HG03066 (cell line): ENCODE measurements at regions not wholly inside any gene's neighbourhood (a gene's known extent, or its start where the extent isn't known, plus 50 kb on each side); places are given as distances from the start of the nearest gene placed in this dataset.

Experiments
- ATAC-seq: cut with Tn5 transposase; IDR thresholded peaks from one replicate; pipeline ENCODE4 v1.9.1; 2021; ENCODE audit warnings: low read depth; ENCODE audit not compliant: unreplicated experiment

- ATAC-seq: no peak
These were observed 119.0 kb upstream of the WDR17 start for GRCh38 chr4:175946472-175947116.

- no peak for ATAC-seq
These were observed 118.4 kb upstream of the WDR17 start for GRCh38 chr4:175947117-175947722.

- no peak for ATAC-seq
These were observed 113.8 kb upstream of the WDR17 start for GRCh38 chr4:175951794-175952193.

- no peak for ATAC-seq
These were observed 112.5 kb upstream of the WDR17 start for GRCh38 chr4:175953116-175953515.

GRCh38 chr4:175953960-175954521 is 111.6 kb upstream of the WDR17 start:
- no peak for ATAC-seq

DNA sequence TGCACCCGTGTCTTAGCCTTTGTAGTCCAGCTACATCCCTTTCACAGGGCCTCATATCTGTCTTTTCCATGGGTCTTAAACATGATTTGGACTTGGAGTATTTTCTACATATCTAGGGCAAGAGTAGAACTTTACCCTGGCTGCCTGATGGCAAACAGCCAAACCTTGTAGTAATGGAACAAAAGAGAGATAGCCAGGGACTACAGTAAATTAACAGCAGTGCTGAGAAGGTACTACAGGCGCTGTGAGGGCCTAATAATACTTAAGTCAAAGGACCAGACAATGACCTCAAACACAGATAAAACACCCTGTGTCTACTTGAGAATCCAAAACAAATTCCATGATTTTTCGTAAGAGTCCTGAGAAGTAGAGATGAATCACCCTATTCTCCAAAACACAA is 111.0 kb upstream of the WDR17 start:
- no peak for ATAC-seq

DNA sequence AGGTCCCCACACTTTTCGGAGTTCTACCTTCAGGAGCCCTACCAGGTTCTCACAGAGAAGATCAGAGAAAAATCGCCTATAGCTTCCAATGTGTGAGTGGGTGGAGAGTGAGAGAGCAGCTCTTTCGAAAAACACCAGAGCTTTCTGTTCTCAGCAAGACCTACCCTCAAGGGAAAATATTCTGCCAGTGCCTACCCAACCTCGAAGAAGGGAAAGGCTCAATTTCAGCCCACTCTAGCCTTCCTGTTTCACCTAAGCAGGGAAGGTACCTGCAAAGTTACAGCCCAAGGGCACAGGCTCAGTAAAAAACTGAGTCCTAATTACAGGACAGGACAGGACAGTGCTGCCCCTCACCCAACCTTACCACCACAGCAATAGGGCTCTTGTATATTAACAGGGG is 104.0 kb upstream of the WDR17 start:
- peak; percentile 70 for ATAC-seq

- ATAC-seq: no peak
These were observed 95.6 kb upstream of the WDR17 start for GRCh38 chr4:175970072-175970471.

- no peak for ATAC-seq
These were observed 94.9 kb upstream of the WDR17 start for GRCh38 chr4:175970724-175971123.

GRCh38 chr4:175971388-175972179 is 94.1 kb upstream of the WDR17 start:
- no peak for ATAC-seq

DNA sequence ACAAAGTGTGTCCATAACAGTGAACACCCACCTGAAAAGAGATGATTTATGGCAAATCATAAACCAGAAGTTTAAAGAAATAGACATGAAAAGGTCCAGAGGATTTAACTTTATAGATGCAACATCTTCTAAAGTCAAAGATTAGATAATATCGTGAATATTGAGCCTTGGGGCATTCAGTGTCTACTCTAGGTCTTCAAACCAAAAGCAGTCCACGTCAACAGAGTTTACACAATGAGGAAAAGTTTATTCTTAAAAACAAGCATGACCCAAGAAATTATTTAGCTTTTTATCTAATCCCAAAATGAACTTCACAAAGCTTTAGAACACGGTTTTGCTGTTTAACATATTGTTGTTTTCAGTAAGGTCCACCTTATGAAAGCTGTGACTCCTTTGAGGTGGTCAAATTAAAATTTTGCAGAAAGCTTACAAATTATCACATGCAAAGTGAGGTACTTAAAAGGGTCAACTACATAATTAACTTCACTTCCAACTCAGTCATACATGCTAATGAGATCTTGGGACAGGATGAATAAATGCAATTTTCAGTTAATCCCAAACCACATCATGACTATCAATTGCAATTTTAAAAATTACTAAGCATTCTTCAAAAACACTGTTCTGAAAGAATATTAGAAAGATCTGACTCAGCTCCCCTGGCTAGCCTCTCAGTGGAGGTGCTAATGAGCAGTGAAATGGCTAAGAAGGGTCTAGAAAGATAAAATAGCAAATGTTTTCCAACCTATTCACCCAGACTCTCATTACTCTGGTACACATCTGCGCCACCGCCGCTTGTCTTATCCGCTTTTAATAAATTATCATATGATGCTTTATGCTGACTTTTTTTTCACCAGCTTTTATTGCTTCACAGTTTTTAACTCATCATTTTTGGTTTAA is 92.4 kb upstream of the WDR17 start:
- no peak for ATAC-seq

DNA sequence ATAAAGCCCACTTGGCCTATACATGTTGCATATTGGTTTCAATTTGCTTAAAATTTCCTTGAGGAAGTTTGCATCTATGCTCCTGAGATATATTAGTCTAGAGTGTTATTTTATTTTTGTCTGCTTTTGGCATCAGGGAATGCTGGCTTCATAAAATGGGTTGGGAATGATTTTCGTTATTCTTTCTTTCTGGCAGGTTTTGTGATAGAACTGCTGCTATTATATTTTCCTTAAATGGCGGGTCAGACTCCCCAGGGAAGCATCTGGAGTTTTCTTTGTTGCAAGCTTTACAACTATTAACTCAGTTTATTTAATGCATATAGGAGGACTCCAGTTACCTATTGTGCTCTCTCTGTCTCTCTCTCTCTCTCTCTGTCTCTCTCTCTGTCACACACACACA is 82.0 kb upstream of the WDR17 start:
- ATAC-seq: no peak

GRCh38 chr4:175986668-175987067 is 79.0 kb upstream of the WDR17 start:
- no peak for ATAC-seq

GRCh38 chr4:175988511-175988910 is 77.1 kb upstream of the WDR17 start:
- no peak for ATAC-seq

DNA sequence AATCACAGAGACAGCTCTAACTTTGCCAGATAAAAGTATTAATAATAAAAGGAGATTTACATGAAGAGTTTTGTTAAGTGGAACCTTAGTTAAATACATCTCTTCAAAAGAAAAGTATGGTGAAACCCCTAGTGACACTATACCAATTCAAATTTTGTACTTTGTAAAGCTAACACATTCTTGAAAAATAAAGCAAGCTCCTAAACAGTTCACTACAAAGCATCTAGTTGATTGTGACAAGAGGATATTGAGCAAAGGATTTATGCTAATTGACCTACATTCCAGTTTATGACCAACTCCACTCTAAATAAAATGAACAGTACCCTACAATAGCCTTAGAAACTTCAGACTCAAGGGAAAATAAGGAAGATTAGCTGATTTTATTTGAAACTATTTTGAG is 69.4 kb upstream of the WDR17 start:
- ATAC-seq: no peak

DNA sequence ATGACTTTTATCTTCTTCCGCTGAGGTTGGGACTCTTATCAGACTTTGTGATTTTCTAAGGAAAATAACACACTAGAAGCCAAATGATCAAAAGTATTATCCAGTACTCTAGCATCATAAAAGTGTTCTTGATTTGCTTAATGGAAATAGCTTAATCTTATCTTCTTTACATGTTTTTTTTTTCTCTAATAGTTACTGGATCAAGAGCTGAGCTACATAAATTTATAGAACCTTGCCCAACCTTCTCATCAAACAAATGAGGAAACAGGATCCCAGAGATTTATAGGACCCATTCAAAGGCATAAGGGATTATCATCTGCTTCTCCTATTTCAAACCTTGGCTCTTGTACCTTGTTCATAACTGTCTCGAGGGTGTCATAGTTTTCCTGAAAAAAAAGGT is 68.3 kb upstream of the WDR17 start:
- no peak for ATAC-seq

GRCh38 chr4:175998782-175999181 is 66.9 kb upstream of the WDR17 start:
- ATAC-seq: no peak

DNA sequence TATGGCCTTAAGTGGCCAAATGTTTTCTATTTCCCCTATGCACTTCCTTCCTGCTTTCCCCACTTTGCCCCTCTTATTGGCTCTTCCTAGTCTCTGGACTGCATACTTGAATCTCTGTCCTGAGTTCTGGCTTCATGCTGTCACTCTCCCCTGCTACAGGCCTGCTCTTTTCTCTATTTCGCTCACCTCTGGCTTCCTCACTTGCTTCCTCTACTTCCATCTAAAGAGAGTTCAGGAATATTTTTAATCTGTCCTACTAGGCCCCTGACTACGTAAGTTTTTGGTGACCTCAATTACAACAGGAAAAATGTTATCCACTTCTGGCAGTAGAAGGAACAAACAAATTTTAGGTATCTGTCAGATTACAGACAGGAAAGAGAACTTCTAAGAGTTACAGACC is 65.7 kb upstream of the WDR17 start:
- no peak for ATAC-seq

GRCh38 chr4:176001151-176002006 is 64.3 kb upstream of the WDR17 start:
- no peak for ATAC-seq
